GM18511 (cell line): ENCODE measurements at regions not wholly inside any gene's neighbourhood (a gene's known extent, or its start where the extent isn't known, plus 50 kb on each side); places are given as distances from the start of the nearest gene placed in this dataset.

Experiments used
- ATAC-seq: cut with Tn5 transposase; IDR thresholded peaks from one replicate; pipeline ENCODE4 v1.9.1; 2021; ENCODE audit warnings: mild to moderate bottlenecking, moderate library complexity; ENCODE audit not compliant: unreplicated experiment

DNA sequence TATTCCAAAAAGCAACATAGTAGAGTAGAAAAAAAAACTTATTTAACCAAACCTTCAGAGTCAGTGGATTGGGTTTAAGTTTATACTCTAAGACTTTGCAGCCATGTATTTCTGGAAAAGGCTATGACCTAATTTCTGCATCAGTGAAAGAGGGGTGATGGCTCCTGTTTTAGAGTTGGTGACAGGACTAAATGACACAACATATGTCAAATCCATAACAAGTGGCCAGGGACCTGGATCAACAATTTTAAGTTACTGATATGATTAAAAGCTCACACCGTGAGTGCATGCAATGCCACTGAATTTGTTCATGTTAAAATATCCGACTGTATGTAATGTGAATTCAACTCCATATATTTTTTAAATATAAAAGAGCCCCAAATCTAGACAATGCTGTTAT lies 390.6 kb downstream of the TNS3 start:
- no peak for ATAC-seq

DNA sequence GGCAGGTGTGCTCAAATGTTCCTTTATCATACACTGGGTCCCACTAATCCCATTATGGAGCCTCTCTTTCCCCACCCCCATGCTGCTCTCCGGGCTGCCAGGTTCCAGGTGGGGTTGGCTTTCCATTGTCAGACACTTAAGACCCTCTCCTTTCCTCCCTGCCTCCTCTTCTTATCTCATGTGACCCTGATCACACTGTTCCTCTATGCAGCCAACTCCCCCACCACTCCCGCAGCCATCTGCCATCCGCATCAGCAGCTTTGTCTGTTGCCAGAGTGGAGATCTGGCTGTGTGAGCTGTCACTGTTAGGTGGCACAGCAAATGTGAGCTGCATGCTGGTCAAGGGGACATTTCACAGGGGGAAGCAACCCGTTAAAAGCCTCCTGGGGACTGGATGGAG lies 391.4 kb downstream of the TNS3 start:
- no peak for ATAC-seq

DNA sequence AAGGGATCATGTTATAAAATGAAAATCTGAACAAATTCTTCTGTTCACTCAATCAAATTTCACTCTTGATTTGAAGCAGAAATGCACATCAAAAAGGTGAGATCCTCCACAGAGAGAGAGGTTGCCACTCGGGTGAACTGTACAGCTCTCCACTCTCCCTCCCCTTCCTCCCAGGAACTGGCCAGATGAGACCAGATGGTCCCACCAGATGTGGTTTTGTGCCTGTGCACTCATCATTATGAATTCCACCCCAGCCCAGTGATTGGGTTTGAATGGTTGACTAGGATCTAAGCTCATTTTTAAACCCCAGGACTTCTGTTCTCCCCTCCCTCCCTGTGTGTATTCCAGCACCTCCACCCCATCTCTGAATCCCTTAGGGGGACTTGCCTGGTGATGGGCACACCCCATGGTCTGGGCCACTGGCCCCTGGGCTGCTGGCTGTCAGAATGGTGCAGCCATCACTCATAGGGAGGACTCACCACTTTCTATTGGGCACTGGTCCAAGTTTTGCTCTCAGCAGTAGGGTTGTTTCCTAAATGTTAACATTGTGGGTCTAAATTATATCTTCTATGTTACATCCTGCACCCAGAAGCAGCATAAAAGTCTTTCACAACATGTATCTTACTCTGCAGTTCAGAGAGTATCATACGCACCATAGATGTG lies 393.1 kb downstream of the TNS3 start:
- ATAC-seq = no peak

- ATAC-seq = no peak
Observed at GRCh38 chr7:47188136-47188535, 393.8 kb downstream of the TNS3 start.

DNA sequence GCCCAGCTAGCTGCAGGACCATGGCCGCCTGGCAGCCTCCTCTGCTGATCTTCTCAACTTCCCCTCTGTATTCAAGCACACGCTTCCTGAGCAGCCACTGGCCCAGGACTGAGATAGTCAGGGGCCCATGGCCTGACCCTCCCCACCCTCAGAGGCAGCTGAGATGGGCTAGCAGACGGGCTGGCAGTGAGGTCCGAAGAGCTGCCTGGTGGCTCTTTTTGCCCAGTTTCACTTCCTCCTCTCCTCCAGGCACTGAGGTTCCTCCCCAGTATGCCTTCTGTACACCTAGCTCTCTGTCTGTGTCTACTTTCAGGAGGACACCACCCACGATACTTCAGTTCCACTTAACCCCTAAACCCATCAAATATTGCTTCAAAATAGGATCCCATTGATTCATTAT lies 395.6 kb downstream of the TNS3 start:
- ATAC-seq = peak; percentile 98

- ATAC-seq = no peak
Observed at GRCh38 chr7:47185839-47186238, 396.1 kb downstream of the TNS3 start.

- ATAC-seq = no peak
Observed at GRCh38 chr7:47185170-47185569, 396.7 kb downstream of the TNS3 start.

GRCh38 chr7:47183862-47184590 lies 397.9 kb downstream of the TNS3 start:
- ATAC-seq = no peak

GRCh38 chr7:47181746-47182361 lies 400.1 kb downstream of the TNS3 start:
- no peak for ATAC-seq

DNA sequence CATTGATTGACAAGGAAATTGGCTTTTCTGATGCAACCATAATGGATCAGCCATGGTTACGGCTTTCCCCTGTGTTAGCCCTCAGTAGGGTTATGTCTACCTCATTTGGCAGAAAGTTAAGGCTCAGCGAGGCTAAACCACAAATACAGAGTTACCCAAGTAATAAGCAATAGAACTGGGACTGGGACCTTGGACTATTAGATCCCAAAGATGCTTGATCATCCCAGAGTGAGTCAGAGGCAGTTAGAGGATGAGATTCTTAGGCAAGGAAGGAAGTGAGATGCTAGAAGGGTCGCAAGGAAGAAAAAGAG lies 401.4 kb downstream of the TNS3 start:
- peak; percentile 16 for ATAC-seq

DNA sequence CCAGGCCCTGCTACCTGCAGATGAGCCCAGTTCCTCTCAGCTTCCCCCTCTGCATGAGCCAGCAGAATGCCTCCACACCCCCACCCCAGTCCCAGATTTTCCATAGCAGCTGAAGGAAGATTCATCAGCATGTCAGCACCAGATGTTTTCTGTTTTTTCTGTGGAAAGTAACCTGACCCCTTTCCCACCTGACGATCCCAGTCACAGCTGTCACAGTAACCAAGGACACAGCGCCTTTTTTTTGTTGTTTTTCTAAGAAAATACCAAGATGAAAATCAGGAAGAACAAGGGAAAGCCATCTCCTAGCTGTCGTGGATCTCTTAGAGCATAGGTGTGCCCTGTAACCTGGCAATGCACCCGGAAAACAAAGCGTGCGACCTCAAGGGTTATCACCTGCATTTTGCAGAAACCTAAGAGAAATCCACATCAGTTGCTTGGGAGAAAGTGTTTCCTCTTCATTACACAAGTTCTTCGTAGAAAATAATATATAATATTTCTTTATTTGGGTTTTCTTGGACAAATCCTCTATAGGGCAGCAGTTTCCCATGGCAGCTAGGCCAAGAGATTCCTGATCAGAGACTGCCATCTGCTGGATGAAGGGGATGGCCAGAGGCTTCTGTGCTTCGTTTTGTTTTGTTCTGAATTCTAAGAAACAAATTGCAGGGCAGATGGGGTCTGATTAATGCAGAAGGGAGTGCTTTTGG lies 401.9 kb downstream of the TNS3 start:
- ATAC-seq = peak; percentile 79

GRCh38 chr7:47172602-47173539 lies 409.0 kb downstream of the TNS3 start:
- peak; percentile 96 for ATAC-seq

GRCh38 chr7:47170516-47170915 lies 411.4 kb downstream of the TNS3 start:
- ATAC-seq = no peak

DNA sequence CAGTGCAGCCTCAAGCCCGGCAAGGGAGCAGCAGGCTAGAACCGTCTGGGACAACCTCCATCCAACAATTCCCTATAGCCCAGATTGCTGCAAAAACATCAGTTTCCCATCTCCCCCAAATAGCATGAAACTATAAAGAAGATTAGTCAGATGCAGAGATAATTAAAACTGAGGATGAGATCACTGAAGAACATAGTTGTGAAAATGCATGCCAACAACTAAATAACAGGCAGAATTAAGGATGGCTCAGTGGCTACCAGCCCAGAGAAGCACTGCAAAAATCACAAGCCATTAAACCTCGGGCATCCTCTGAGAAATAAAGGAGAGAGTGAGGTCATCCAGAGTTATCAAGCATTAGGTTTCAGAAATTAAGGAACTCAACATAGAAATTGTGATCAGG lies 427.1 kb downstream of the TNS3 start:
- no peak for ATAC-seq

- no peak for ATAC-seq
Observed at GRCh38 chr7:47153576-47153975, 428.3 kb downstream of the TNS3 start.

GRCh38 chr7:47153058-47153457 lies 428.9 kb downstream of the TNS3 start:
- ATAC-seq = no peak

GRCh38 chr7:47152307-47152706 lies 429.6 kb downstream of the TNS3 start:
- ATAC-seq = no peak

- no peak for ATAC-seq
Observed at GRCh38 chr7:47150497-47151260, 431.2 kb downstream of the TNS3 start.

GRCh38 chr7:47149971-47150370 lies 431.9 kb downstream of the TNS3 start:
- ATAC-seq = peak; percentile 7
